Stomach (tissue), 8 donors: ENCODE measurements at regions not wholly inside any gene's neighbourhood (a gene's known extent, or its start where the extent isn't known, plus 50 kb on each side); places are given as distances from the start of the nearest gene placed in this dataset.

Source experiments
- DNase-seq, 2 donors: peaks; one replicate each; pipeline versions ENCODE4 v3.0.0 to v3.0.0-alpha.2; 2013 to 2019
- H3K27ac ChIP-seq, 5 donors: fragments of 200-600 bp in 4 of 5; sonication (generic) in 4 of 5; one replicate each; pipeline ENCODE4 v1.5.1; 2013 to 2019; ENCODE audit warnings: mild to moderate bottlenecking in 1 of 5, moderate library complexity in 1 of 5
- H3K27me3 ChIP-seq, 3 donors: fragments of 200-600 bp; sonication (generic); one replicate each; pipeline ENCODE4 v1.5.1; 2017 to 2019; ENCODE audit warnings: mixed run types in 1 of 3
- H3K36me3 ChIP-seq, 4 donors: fragments of 200-600 bp; sonication (generic); 1 replicate in 3 of 4; 2 replicates in 1 of 4; pipeline ENCODE4 v1.5.1; 2016 to 2019
- H3K4me1 ChIP-seq, 4 donors: fragments of 200-600 bp; sonication (generic); one replicate each; pipeline ENCODE4 v1.5.1; 2016 to 2019
- H3K4me3 ChIP-seq, 4 donors: fragments of 200-600 bp; sonication (generic) in 3 of 4; one replicate each; pipeline ENCODE4 v1.5.1; 2016 to 2019; ENCODE audit warnings: mild to moderate bottlenecking in 1 of 4
- H3K9me3 ChIP-seq, 4 donors: fragments of 200-600 bp; sonication (generic); one replicate each; pipeline ENCODE4 v1.5.1; 2016 to 2019
- EP300 ChIP-seq: sonication (generic); formaldehyde crosslinking; IDR thresholded peaks from one replicate; pipeline ENCODE4 v1.6.1; 2017; ENCODE audit warnings: antibody characterized with exemption
- POLR2A ChIP-seq, 4 donors: fragments of 450-650 bp; IDR thresholded peaks; one replicate each; pipeline ENCODE4 v1.6.1; 2016; ENCODE audit warnings: antibody characterized with exemption in 4 of 4, control low read depth in 2 of 4, mild to moderate bottlenecking in 1 of 4, moderate library complexity in 1 of 4
- POLR2AphosphoS5 ChIP-seq, 3 donors: sonication (generic); formaldehyde crosslinking; IDR thresholded peaks; one replicate each; pipeline ENCODE4 v1.6.1; 2016; ENCODE audit warnings: antibody characterized with exemption in 3 of 3
- WGBS, 5 donors: extraction: QIAGEN DNeasy Blood & Tissue Kit in 3 of 5; methylation state at CpG; one replicate each; pipeline versions ENCODE4 v1.1.5 to v1.1.7; 2013 to 2018; 5-methylcytosine and 5-hydroxymethylcytosine counted together
- intact Hi-C: fragments of 100-400 bp; cut with DNase I; formaldehyde crosslinking; loops from one replicate; pipeline ENCODE4 v1.15.1; 2023; ENCODE audit warnings: low total_unique reads
- TF ChIP-seq, protein P1 (sequence below), 7 experiments: fragments of 450-650 bp in 4 of 7; fragments of 200-600 bp in 3 of 7; sonication (generic) in 3 of 7; IDR thresholded peaks; one replicate each; pipeline ENCODE4 v1.5.1; 2016 to 2019; ENCODE audit warnings: antibody characterized with exemption in 7 of 7, control low read depth in 2 of 7, mild to moderate bottlenecking in 1 of 7
- donor health status: healthy with polysubstance abuse.
- donor health status: Bipolar disorder and iron deficiency.
- donor health status: healthy.

DNA sequence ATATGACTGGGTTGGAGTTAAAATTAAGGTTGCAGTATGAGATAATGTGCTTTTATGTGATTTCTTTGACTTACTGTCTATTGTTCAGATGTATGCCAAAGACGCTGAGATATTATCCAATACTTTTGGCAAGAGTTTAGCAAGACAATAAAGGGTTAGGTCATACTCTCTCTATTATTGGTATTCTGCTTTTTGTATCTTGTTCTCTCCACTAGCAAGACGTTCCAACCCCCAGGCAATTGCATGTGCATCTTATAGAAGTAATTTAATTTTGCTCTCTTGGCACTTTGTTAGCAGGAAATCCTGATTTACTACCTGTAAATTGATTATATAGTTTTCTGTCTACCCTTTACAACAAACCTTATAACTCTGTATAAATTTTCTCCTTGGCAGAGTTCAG, 1093.6 kb downstream of the CDH9 start:
- no peaks in the 10 kb centered on the region for H3K36me3 ChIP-seq
- no peak for TF ChIP-seq EP300
- no peak for TF ChIP-seq POLR2A (IDR thresholded peaks at IDR 0.05)
- no peak for TF ChIP-seq POLR2AphosphoS5 (IDR thresholded peaks at IDR 0.05)
- TF ChIP-seq, protein P1, sequence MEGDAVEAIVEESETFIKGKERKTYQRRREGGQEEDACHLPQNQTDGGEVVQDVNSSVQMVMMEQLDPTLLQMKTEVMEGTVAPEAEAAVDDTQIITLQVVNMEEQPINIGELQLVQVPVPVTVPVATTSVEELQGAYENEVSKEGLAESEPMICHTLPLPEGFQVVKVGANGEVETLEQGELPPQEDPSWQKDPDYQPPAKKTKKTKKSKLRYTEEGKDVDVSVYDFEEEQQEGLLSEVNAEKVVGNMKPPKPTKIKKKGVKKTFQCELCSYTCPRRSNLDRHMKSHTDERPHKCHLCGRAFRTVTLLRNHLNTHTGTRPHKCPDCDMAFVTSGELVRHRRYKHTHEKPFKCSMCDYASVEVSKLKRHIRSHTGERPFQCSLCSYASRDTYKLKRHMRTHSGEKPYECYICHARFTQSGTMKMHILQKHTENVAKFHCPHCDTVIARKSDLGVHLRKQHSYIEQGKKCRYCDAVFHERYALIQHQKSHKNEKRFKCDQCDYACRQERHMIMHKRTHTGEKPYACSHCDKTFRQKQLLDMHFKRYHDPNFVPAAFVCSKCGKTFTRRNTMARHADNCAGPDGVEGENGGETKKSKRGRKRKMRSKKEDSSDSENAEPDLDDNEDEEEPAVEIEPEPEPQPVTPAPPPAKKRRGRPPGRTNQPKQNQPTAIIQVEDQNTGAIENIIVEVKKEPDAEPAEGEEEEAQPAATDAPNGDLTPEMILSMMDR (IDR thresholded peaks at IDR 0.05), result no peak
- no peak overlapping the region for H3K4me3 ChIP-seq
- H3K9me3 ChIP-seq, result no peaks in the 10 kb centered on the region
- WGBS, 5 donors, result 45 to 58% (median 50%) methylated on average over 2 of the region's 2 CpGs
- no peaks in the 10 kb centered on the region for H3K27me3 ChIP-seq
- no peak overlapping the region for H3K27ac ChIP-seq
- no peak for DNase-seq
- intact Hi-C loops, result no loop called here
- H3K4me1 ChIP-seq, result no peaks in the 10 kb centered on the region

DNA sequence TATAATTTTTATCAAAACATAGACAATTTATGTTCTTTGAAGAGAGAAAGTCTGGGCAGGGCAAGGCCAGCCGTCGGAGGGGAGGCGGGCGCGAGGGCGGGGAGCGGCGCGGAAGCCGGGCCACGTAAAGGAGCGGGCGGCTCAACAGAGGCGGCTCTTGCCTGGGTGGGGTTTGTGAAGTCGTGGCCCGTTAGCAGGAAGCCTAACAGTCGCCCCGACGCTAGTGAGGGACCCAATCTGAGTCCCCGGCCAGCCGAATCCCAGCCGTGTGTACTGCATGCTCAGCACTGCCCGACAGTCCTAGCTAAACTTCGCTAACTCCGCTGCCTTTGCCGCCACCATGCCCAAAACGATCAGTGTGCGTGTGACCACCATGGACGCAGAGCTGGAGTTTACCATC, 1129.2 kb downstream of the CDH9 start:
- intact Hi-C loops, result no loop called here
- H3K9me3 ChIP-seq, result peaks cover 0 to 19% (median 11%) of the 10 kb centered on the region in 4 donors
- H3K4me3 ChIP-seq, result no peak overlapping the region
- no peak for DNase-seq
- no peaks in the 10 kb centered on the region for H3K36me3 ChIP-seq
- TF ChIP-seq EP300 (no peak), POLR2A (IDR thresholded peaks at IDR 0.05) (no peak), POLR2AphosphoS5 (IDR thresholded peaks at IDR 0.05) (no peak)
- TF ChIP-seq, protein P1 (IDR thresholded peaks at IDR 0.05), result no peak
- H3K27me3 ChIP-seq, result no peaks in the 10 kb centered on the region
- H3K4me1 ChIP-seq, result no peaks in the 10 kb centered on the region
- H3K27ac ChIP-seq, result no peak overlapping the region
- WGBS, 5 donors, result 91 to 96% (median 94%) methylated on average over 28 to 29 of the region's 29 CpGs

DNA sequence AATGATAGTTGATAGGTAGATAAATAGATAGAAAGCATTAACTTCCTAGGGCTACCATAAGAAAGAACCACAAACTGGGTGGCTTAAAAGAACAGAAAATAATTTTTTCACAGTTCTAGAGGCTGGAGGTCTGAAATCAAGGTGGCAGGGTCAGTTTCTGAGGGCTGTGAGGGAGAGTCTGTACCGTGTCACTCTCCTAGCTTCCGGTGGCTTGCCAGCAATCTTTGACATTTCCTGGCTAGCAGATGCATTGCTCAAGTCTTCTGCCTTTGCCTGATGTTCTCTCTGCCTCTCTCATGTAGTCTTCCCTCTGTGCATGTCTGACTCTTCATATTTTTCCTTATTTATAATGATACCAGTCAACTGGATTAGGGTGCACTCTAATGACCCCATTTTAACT, 1132.7 kb downstream of the CDH9 start:
- peaks cover 0 to 18% (median 7%) of the 10 kb centered on the region in 4 donors for H3K9me3 ChIP-seq
- intact Hi-C loops, result no loop called here
- no peaks in the 10 kb centered on the region for H3K36me3 ChIP-seq
- WGBS, 5 donors, result 30 to 86% (median 77%) methylated on average over 2 of the region's 2 CpGs
- H3K27me3 ChIP-seq, result no peaks in the 10 kb centered on the region
- no peak overlapping the region for H3K27ac ChIP-seq
- TF ChIP-seq, protein P1 (IDR thresholded peaks at IDR 0.05), result no peak
- TF ChIP-seq EP300, result no peak
- no peak for TF ChIP-seq POLR2AphosphoS5 (IDR thresholded peaks at IDR 0.05)
- no peak for TF ChIP-seq POLR2A (IDR thresholded peaks at IDR 0.05)
- H3K4me3 ChIP-seq, result no peak overlapping the region
- H3K4me1 ChIP-seq, result no peaks in the 10 kb centered on the region
- DNase-seq, result no peak

GRCh38 chr5:25892211-25892610, 1146.2 kb downstream of the CDH9 start:
- TF ChIP-seq POLR2AphosphoS5 (IDR thresholded peaks at IDR 0.05) (no peak), POLR2A (IDR thresholded peaks at IDR 0.05) (no peak), EP300 (no peak)
- TF ChIP-seq, protein P1 (IDR thresholded peaks at IDR 0.05), result no peak
- WGBS, 5 donors, result 34 to 54% (median 39%) methylated on average over 2 of the region's 2 CpGs
- H3K4me1 ChIP-seq, result no peaks in the 10 kb centered on the region
- H3K4me3 ChIP-seq, result no peak overlapping the region
- H3K36me3 ChIP-seq, result no peaks in the 10 kb centered on the region
- H3K27me3 ChIP-seq, result no peaks in the 10 kb centered on the region
- H3K9me3 ChIP-seq, result peaks cover 0 to 22% (median 12%) of the 10 kb centered on the region in 4 donors
- H3K27ac ChIP-seq, result no peak overlapping the region
- intact Hi-C loops, result no loop called here
- no peak for DNase-seq
